ENCODE measurements at regions not wholly inside any gene's neighbourhood (a gene's known extent, or its start where the extent isn't known, plus 50 kb on each side); places are given as distances from the start of the nearest gene placed in this dataset.

GRCh38 chr3:13124631-13125030, 51.4 kb upstream of the IQSEC1 start:
- Mint-ChIP-seq H3K4me1 (ENCODE audit: low read depth) (no peaks in the 10 kb centered on the region), H3K36me3 (ENCODE audit: low read depth) (no peaks in the 10 kb centered on the region), H3K27ac (no peak overlapping the region), H3K4me3 (no peak overlapping the region), H3K27me3 (no peaks in the 10 kb centered on the region), H3K9me3 (no peaks in the 10 kb centered on the region)
- DNase-seq (no peak), ATAC-seq (ENCODE audit: poor library complexity) (no peak)
- ChIA-PET CTCF (no interaction called here), POLR2A (interaction anchor here (0.5 kb wide), 1 partner anchor 97 kb away, joined by 3 read pairs; no protein-coding TSS in a partner anchor)
- H3K27ac ChIP-seq (ENCODE audit: low read depth in 1 of 2, low read length in 2 of 2), result no peak overlapping the region
- H3K36me3 ChIP-seq (ENCODE audit: insufficient read depth, low read length), result no peaks in the 10 kb centered on the region
- H3K27me3 ChIP-seq (ENCODE audit: control insufficient read depth in 1 of 2, insufficient read depth in 2 of 2, low read length in 2 of 2), result no peaks in the 10 kb centered on the region
- H3K9me3 ChIP-seq (ENCODE audit: control insufficient read depth in 1 of 2, insufficient read depth in 1 of 2, low read length in 2 of 2), result no peaks in the 10 kb centered on the region
- TF ChIP-seq CTCF (IDR thresholded peaks at IDR 0.05), result no peak
- no peaks in the 10 kb centered on the region for H3K4me1 ChIP-seq (ENCODE audit: insufficient read depth, low read length)
- H3K4me3 ChIP-seq (ENCODE audit: low read length), result no peak overlapping the region
- intact Hi-C loops (cut with DNase I, micrococcal nuclease), result no loop called here

- H3K4me1 ChIP-seq (ENCODE audit: insufficient read depth, low read length), result no peaks in the 10 kb centered on the region
- H3K36me3 ChIP-seq (ENCODE audit: insufficient read depth, low read length), result no peaks in the 10 kb centered on the region
- no peaks in the 10 kb centered on the region for H3K27me3 Mint-ChIP-seq
- intact Hi-C loops (cut with DNase I, micrococcal nuclease), result no loop called here
- H3K9me3 ChIP-seq (ENCODE audit: control insufficient read depth in 1 of 2, insufficient read depth in 1 of 2, low read length in 2 of 2), result no peaks in the 10 kb centered on the region
- ChIA-PET CTCF (no interaction called here), POLR2A (no interaction called here)
- no peaks in the 10 kb centered on the region for H3K36me3 Mint-ChIP-seq (ENCODE audit: low read depth)
- no peaks in the 10 kb centered on the region for H3K27me3 ChIP-seq (ENCODE audit: control insufficient read depth in 1 of 2, insufficient read depth in 2 of 2, low read length in 2 of 2)
- no peak for DNase-seq
- no peak overlapping the region for H3K4me3 ChIP-seq (ENCODE audit: low read length)
- no peak overlapping the region for H3K4me3 Mint-ChIP-seq
- H3K27ac Mint-ChIP-seq, result no peak overlapping the region
- no peak overlapping the region for H3K27ac ChIP-seq (ENCODE audit: low read depth in 1 of 2, low read length in 2 of 2)
- no peaks in the 10 kb centered on the region for H3K4me1 Mint-ChIP-seq (ENCODE audit: low read depth)
- H3K9me3 Mint-ChIP-seq, result no peaks in the 10 kb centered on the region
- ATAC-seq (ENCODE audit: poor library complexity), result no peak
- TF ChIP-seq CTCF (IDR thresholded peaks at IDR 0.05), result no peak
Measured at GRCh38 chr3:13123765-13124164, 50.5 kb upstream of the IQSEC1 start.

GRCh38 chr3:13123013-13123654, 49.9 kb upstream of the IQSEC1 start:
- CTCF ChIA-PET, result no interaction called here
- no peaks in the 10 kb centered on the region for H3K36me3 ChIP-seq (ENCODE audit: insufficient read depth, low read length)
- ATAC-seq (ENCODE audit: poor library complexity), result no peak
- POLR2A ChIA-PET, result no interaction called here
- Mint-ChIP-seq H3K4me3 (no peak overlapping the region), H3K27ac (no peak overlapping the region), H3K27me3 (no peaks in the 10 kb centered on the region), H3K36me3 (ENCODE audit: low read depth) (no peaks in the 10 kb centered on the region), H3K4me1 (ENCODE audit: low read depth) (no peaks in the 10 kb centered on the region), H3K9me3 (no peaks in the 10 kb centered on the region)
- no peak for TF ChIP-seq CTCF (IDR thresholded peaks at IDR 0.05)
- intact Hi-C loops (cut with DNase I, micrococcal nuclease), result no loop called here
- DNase-seq, result no peak
- H3K9me3 ChIP-seq (ENCODE audit: control insufficient read depth in 1 of 2, insufficient read depth in 1 of 2, low read length in 2 of 2), result no peaks in the 10 kb centered on the region
- H3K27me3 ChIP-seq (ENCODE audit: control insufficient read depth in 1 of 2, insufficient read depth in 2 of 2, low read length in 2 of 2), result no peaks in the 10 kb centered on the region
- no peak overlapping the region for H3K4me3 ChIP-seq (ENCODE audit: low read length)
- no peaks in the 10 kb centered on the region for H3K4me1 ChIP-seq (ENCODE audit: insufficient read depth, low read length)
- H3K27ac ChIP-seq (ENCODE audit: low read depth in 1 of 2, low read length in 2 of 2), result no peak overlapping the region
